Esophagus muscularis mucosa (tissue), 4 donors: ENCODE measurements at regions not wholly inside any gene's neighbourhood (a gene's known extent, or its start where the extent isn't known, plus 50 kb on each side); places are given as distances from the start of the nearest gene placed in this dataset.

Experiments used
- DNase-seq: peaks from one replicate; pipeline ENCODE4 v3.0.0-alpha.2; 2017; ENCODE audit errors: extremely low spot score
- H3K27ac ChIP-seq, 4 donors: fragments of 200-600 bp; sonication (generic); replicated peaks in 1 of 4; 1 replicate in 3 of 4; 2 replicates in 1 of 4; pipeline ENCODE4 v1.5.1; 2016 to 2019; ENCODE audit warnings: mild to moderate bottlenecking in 1 of 4
- H3K27me3 ChIP-seq, 4 donors: fragments of 200-600 bp; sonication (generic); one replicate each; pipeline versions ENCODE4 v1.5.1 to v1.6.0; 2016 to 2019
- H3K36me3 ChIP-seq, 4 donors: fragments of 200-600 bp; sonication (generic); one replicate each; pipeline ENCODE4 v1.5.1; 2016 to 2019
- H3K4me1 ChIP-seq, 4 donors: fragments of 200-600 bp; sonication (generic); one replicate each; pipeline ENCODE4 v1.5.1; 2016 to 2019
- H3K4me3 ChIP-seq, 4 donors: fragments of 200-600 bp; sonication (generic); 1 replicate in 2 of 4; 2 replicates in 2 of 4; pipeline ENCODE4 v1.5.1; 2016 to 2019; ENCODE audit warnings: mild to moderate bottlenecking in 4 of 4, moderate library complexity in 1 of 4
- H3K9me3 ChIP-seq, 4 donors: fragments of 200-600 bp; sonication (generic); 1 replicate in 3 of 4; 2 replicates in 1 of 4; pipeline ENCODE4 v1.5.1; 2016 to 2019
- EP300 ChIP-seq: sonication (generic); formaldehyde crosslinking; IDR thresholded peaks from one replicate; pipeline ENCODE4 v1.6.1; 2017; ENCODE audit warnings: antibody characterized with exemption
- POLR2A ChIP-seq: fragments of 450-650 bp; IDR thresholded peaks from one replicate; pipeline ENCODE4 v1.6.1; 2017; ENCODE audit warnings: antibody characterized with exemption, moderate library complexity, mild to moderate bottlenecking, low read depth
- POLR2AphosphoS5 ChIP-seq, 2 donors: sonication (generic); formaldehyde crosslinking; IDR thresholded peaks; one replicate each; pipeline ENCODE4 v1.6.1; 2017; ENCODE audit warnings: antibody characterized with exemption in 2 of 2
- WGBS: methylation state at CpG from one replicate; pipeline ENCODE4 v1.1.5; 2018; 5-methylcytosine and 5-hydroxymethylcytosine counted together
- intact Hi-C: fragments of 100-400 bp; cut with DNase I; formaldehyde crosslinking; loops from one replicate; pipeline ENCODE4 v1.15.1; 2023
- TF ChIP-seq, protein P1 (sequence below), 3 experiments: fragments of 200-600 bp in 2 of 3; fragments of 450-650 bp in 1 of 3; sonication (generic) in 2 of 3; IDR thresholded peaks; one replicate each; pipeline ENCODE4 v1.5.1; 2017 to 2019; ENCODE audit warnings: antibody characterized with exemption in 3 of 3, mild to moderate bottlenecking in 2 of 3, moderate library complexity in 1 of 3

GRCh38 chr6:11323666-11324452 is 91.4 kb upstream of the NEDD9 start:
- H3K4me3 ChIP-seq: no peak overlapping the region
- no peaks in the 10 kb centered on the region for H3K27me3 ChIP-seq
- no peaks in the 10 kb centered on the region for H3K36me3 ChIP-seq
- no peak for TF ChIP-seq POLR2AphosphoS5 (IDR thresholded peaks at IDR 0.05)
- TF ChIP-seq POLR2A: no peak
- TF ChIP-seq EP300: no peak
- TF ChIP-seq, protein P1, sequence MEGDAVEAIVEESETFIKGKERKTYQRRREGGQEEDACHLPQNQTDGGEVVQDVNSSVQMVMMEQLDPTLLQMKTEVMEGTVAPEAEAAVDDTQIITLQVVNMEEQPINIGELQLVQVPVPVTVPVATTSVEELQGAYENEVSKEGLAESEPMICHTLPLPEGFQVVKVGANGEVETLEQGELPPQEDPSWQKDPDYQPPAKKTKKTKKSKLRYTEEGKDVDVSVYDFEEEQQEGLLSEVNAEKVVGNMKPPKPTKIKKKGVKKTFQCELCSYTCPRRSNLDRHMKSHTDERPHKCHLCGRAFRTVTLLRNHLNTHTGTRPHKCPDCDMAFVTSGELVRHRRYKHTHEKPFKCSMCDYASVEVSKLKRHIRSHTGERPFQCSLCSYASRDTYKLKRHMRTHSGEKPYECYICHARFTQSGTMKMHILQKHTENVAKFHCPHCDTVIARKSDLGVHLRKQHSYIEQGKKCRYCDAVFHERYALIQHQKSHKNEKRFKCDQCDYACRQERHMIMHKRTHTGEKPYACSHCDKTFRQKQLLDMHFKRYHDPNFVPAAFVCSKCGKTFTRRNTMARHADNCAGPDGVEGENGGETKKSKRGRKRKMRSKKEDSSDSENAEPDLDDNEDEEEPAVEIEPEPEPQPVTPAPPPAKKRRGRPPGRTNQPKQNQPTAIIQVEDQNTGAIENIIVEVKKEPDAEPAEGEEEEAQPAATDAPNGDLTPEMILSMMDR (IDR thresholded peaks at IDR 0.05): no peak
- no peaks in the 10 kb centered on the region for H3K9me3 ChIP-seq
- DNase-seq: no peak
- WGBS: 89% methylated on average over 16 of the region's 16 CpGs
- intact Hi-C loops: no loop called here
- peaks cover 2 to 4% (median 3%) of the 10 kb centered on the region in 4 donors for H3K4me1 ChIP-seq
- H3K27ac ChIP-seq: no peak overlapping the region

DNA sequence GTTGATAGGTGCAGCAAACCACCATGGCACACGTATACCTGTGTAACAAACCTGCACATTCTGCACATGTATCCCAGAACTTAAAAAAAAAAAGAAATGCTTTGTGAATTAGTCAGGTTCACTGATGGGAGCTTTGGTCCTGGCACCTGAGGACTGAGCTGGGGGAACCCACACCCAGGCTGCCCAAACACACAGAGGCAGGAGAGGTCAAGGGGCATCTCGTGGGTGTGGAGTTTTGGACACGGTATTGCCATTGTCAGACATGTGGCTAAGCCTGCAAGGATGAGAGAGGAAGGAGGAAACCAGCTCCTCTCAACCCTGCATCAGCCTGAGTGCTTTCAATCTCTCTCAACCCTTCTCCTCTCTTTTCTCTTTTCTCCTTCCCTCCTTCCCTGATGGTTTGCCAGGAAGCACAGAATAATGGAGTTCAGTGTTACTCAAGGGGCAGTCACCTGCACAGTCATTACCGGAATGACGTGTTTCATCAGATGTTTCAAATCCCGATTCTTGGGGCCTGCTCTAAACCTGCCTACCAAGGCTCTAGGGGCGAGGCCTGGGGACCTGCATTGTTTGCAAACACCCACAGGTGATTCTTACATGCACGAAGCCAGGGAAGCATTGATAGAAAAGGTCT is 89.9 kb upstream of the NEDD9 start:
- no peaks in the 10 kb centered on the region for H3K9me3 ChIP-seq
- no peak overlapping the region for H3K4me3 ChIP-seq
- DNase-seq: no peak
- intact Hi-C loops: no loop called here
- peaks cover 9 to 17% (median 14%) of the 10 kb centered on the region in 4 donors for H3K4me1 ChIP-seq
- WGBS: 79% methylated on average over 8 of the region's 8 CpGs
- no peak overlapping the region for H3K27ac ChIP-seq
- H3K27me3 ChIP-seq: no peaks in the 10 kb centered on the region
- TF ChIP-seq, protein P1 (IDR thresholded peaks at IDR 0.05): no peak
- no peak for TF ChIP-seq POLR2A
- no peak for TF ChIP-seq POLR2AphosphoS5 (IDR thresholded peaks at IDR 0.05)
- TF ChIP-seq EP300: no peak
- H3K36me3 ChIP-seq: no peaks in the 10 kb centered on the region

- 61% methylated on average over 9 of the region's 9 CpGs for WGBS
- no peak for TF ChIP-seq EP300
- TF ChIP-seq, protein P1 (IDR thresholded peaks at IDR 0.05): no peak
- TF ChIP-seq POLR2A: no peak
- TF ChIP-seq POLR2AphosphoS5 (IDR thresholded peaks at IDR 0.05): no peak
- H3K9me3 ChIP-seq: no peaks in the 10 kb centered on the region
- no peaks in the 10 kb centered on the region for H3K27me3 ChIP-seq
- H3K4me1 ChIP-seq: peaks cover 9 to 20% (median 16%) of the 10 kb centered on the region in 4 donors
- no peak for DNase-seq
- H3K4me3 ChIP-seq: no peak overlapping the region
- no peaks in the 10 kb centered on the region for H3K36me3 ChIP-seq
- H3K27ac ChIP-seq: no peak overlapping the region
- intact Hi-C loops: no loop called here
These were observed 88.6 kb upstream of the NEDD9 start for GRCh38 chr6:11320914-11321597.

GRCh38 chr6:11318835-11319813 is 86.7 kb upstream of the NEDD9 start:
- Histone ChIP-seq H3K9me3 (no peaks in the 10 kb centered on the region), H3K27me3 (no peaks in the 10 kb centered on the region), H3K27ac (peak overlapping the region; percentile 1 to 65 (median 57)), H3K4me3 (no peak overlapping the region), H3K4me1 (peaks cover 9 to 20% (median 16%) of the 10 kb centered on the region in 4 donors), H3K36me3 (no peaks in the 10 kb centered on the region)
- TF ChIP-seq, protein P1 (IDR thresholded peaks at IDR 0.05): no peak
- no peak for TF ChIP-seq EP300
- TF ChIP-seq POLR2A: no peak
- TF ChIP-seq POLR2AphosphoS5 (IDR thresholded peaks at IDR 0.05): no peak
- no peak for DNase-seq
- intact Hi-C loops: loop anchor here (10.0 kb wide), 1 partner anchor 176 kb away; no protein-coding TSS in a partner anchor
- 69% methylated on average over 8 of the region's 9 CpGs for WGBS
